ENCODE measurements at regions not wholly inside any gene's neighbourhood (a gene's known extent, or its start where the extent isn't known, plus 50 kb on each side); places are given as distances from the start of the nearest gene placed in this dataset.

DNA sequence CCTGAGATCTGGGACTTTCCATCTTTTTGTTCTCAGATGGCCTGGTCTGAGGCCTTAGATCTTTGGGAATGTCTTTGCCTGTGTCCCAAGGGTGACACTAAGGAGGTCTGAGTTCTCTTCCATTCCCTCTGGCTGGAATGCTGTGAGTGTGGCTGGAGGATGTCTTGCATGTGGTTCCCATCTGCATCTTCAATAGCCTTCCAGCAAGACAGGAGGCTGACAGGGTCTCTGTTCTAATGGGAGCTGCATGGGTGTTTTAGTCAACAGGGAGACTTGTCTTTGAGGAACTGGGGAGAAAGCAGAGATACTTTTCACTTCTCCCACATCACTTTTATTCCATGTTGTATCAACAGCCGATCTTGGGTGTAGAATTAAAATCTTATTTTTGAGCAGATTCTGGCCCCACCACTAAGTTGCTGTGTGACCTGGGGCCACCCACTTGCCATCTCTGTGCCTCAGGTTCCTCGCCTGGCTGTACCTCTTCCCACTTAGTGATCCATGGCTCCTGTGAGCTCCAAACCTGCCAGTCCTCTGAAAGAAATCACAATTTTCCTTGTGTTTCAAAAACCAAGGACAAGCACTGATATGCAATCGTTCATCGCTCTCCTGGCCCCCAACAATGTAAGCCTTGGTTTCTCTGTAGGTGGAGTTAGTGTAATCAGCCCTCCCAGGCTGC lies 75.2 kb downstream of the LSM3 start:
- H3K9me1 ChIP-seq (replicated peaks; ENCODE audit: control insufficient read depth, extremely low read depth, insufficient read depth, low read length) = no peaks in the 10 kb centered on the region
- intact Hi-C loops (cut with micrococcal nuclease) = no loop called here

More for the DNA sequence above, 75.2 kb downstream of the LSM3 start:
- H3K4me1 ChIP-seq (ENCODE audit: control insufficient read depth, extremely low read depth, insufficient read depth, low read length) = no peaks in the 10 kb centered on the region
- FAIRE-seq = no peak
- ChIA-PET POLR2A (no interaction called here), CTCF (no interaction called here)
- H3K27ac ChIP-seq (ENCODE audit: insufficient read depth, low read depth, low read length) = no peak overlapping the region
- no peaks in the 10 kb centered on the region for H3K9me3 ChIP-seq (replicated peaks; ENCODE audit: control insufficient read depth, insufficient read depth, low read length)
- no peaks in the 10 kb centered on the region for H4K20me1 ChIP-seq (replicated peaks; ENCODE audit: control insufficient read depth, extremely low read depth, insufficient read depth, low read length)
- H3K79me2 ChIP-seq (ENCODE audit: control insufficient read depth, insufficient read depth, low read length) = no peaks in the 10 kb centered on the region
- H3K9ac ChIP-seq (replicated peaks; ENCODE audit: extremely low read depth, insufficient read depth, low read length) = no peak overlapping the region
- no peak overlapping the region for H3K4me2 ChIP-seq (ENCODE audit: insufficient read depth, low read length)
- DNase-seq (ENCODE audit: low read depth, low spot score) = no peak
- dilution Hi-C loops (cut with MboI; ENCODE audit: extremely low pct_ligation_motif_present, low sequenced_read_pairs) = no loop called here
- no peak overlapping the region for H3K4me3 ChIP-seq (replicated peaks in 1 of 3; ENCODE audit: insufficient read depth in 1 of 3, low read depth in 1 of 3, low read length in 3 of 3)
- TF ChIP-seq, protein P1, sequence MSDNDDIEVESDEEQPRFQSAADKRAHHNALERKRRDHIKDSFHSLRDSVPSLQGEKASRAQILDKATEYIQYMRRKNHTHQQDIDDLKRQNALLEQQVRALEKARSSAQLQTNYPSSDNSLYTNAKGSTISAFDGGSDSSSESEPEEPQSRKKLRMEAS (IDR thresholded peaks at IDR 0.05; ENCODE audit: insufficient read depth, insufficient read length) = no peak
- TF ChIP-seq, protein P2, sequence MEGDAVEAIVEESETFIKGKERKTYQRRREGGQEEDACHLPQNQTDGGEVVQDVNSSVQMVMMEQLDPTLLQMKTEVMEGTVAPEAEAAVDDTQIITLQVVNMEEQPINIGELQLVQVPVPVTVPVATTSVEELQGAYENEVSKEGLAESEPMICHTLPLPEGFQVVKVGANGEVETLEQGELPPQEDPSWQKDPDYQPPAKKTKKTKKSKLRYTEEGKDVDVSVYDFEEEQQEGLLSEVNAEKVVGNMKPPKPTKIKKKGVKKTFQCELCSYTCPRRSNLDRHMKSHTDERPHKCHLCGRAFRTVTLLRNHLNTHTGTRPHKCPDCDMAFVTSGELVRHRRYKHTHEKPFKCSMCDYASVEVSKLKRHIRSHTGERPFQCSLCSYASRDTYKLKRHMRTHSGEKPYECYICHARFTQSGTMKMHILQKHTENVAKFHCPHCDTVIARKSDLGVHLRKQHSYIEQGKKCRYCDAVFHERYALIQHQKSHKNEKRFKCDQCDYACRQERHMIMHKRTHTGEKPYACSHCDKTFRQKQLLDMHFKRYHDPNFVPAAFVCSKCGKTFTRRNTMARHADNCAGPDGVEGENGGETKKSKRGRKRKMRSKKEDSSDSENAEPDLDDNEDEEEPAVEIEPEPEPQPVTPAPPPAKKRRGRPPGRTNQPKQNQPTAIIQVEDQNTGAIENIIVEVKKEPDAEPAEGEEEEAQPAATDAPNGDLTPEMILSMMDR (IDR thresholded peaks at IDR 0.05; ENCODE audit: extremely low read depth in 1 of 2, insufficient read depth in 1 of 2, low read depth in 1 of 2, low read length in 2 of 2) = no peak
- TF ChIP-seq JUN (IDR thresholded peaks at IDR 0.05; ENCODE audit: borderline replicate concordance, insufficient read depth, insufficient read length, low read depth) = no peak
- no peak for TF ChIP-seq POLR2A (IDR thresholded peaks at IDR 0.05; ENCODE audit: low read depth, low read length)
- TF ChIP-seq FOS (IDR thresholded peaks at IDR 0.05; ENCODE audit: borderline replicate concordance, insufficient read depth, low read length) = no peak
- no peak for TF ChIP-seq MYC (IDR thresholded peaks at IDR 0.05; ENCODE audit: low read depth, low read length)
- no peak for TF ChIP-seq GATA2 (IDR thresholded peaks at IDR 0.05; ENCODE audit: insufficient read depth, insufficient read length, low read depth, low read length)
- TF ChIP-seq EZH2 (IDR thresholded peaks at IDR 0.05; ENCODE audit: borderline replicate concordance, low read depth, low read length, severe bottlenecking) = no peak
- no peak for TF ChIP-seq POLR2AphosphoS5 (IDR thresholded peaks at IDR 0.05; ENCODE audit: insufficient read depth, low read depth, low read length)
- peaks cover 0 to 2% of the 10 kb centered on the region in 2 experiments for H3K27me3 ChIP-seq (ENCODE audit: control insufficient read depth in 2 of 2, insufficient read depth in 2 of 2, low read length in 2 of 2)
- H3K36me3 ChIP-seq (ENCODE audit: control insufficient read depth in 2 of 2, extremely low read depth in 1 of 2, insufficient read depth in 2 of 2, low read length in 2 of 2) = no peaks in the 10 kb centered on the region
- no TSS peak for BruUV-seq (replicated peaks)
- H2AFZ ChIP-seq (ENCODE audit: low read depth, low read length) = no peak overlapping the region
